DOHH2 (cell line): ENCODE measurements at regions not wholly inside any gene's neighbourhood (a gene's known extent, or its start where the extent isn't known, plus 50 kb on each side); places are given as distances from the start of the nearest gene placed in this dataset.

Experiments used
- H3F3A ChIP-seq: fragments of 200-600 bp; sonication (generic), shearing (Covaris generic); 2 replicates; pipeline ENCODE4 v1.6.0; 2016; ENCODE audit warnings: antibody characterized with exemption, mild to moderate bottlenecking; ENCODE audit not compliant: control insufficient read depth, insufficient read depth
- H3K27ac ChIP-seq: fragments of 200-600 bp; sonication (generic); 2 replicates; pipeline ENCODE4 v1.5.1; 2014; ENCODE audit warnings: low read depth, mild to moderate bottlenecking, low read length, moderate library complexity
- H3K27me3 ChIP-seq: fragments of 200-600 bp; sonication (generic); 2 replicates; pipeline ENCODE4 v1.6.1; 2014; ENCODE audit warnings: mild to moderate bottlenecking, low read length, mixed read lengths; ENCODE audit not compliant: control insufficient read depth
- H3K36me3 ChIP-seq: fragments of 200-600 bp; sonication (generic); 2 replicates; pipeline ENCODE4 v1.6.1; 2014; ENCODE audit warnings: mild to moderate bottlenecking, low read length, moderate library complexity, mixed read lengths; ENCODE audit not compliant: control insufficient read depth
- H3K4me1 ChIP-seq: fragments of 200-600 bp; sonication (generic); 2 replicates; pipeline ENCODE4 v1.6.1; 2014; ENCODE audit warnings: mild to moderate bottlenecking, low read length, mixed read lengths; ENCODE audit not compliant: control insufficient read depth
- H3K4me2 ChIP-seq: fragments of 200-600 bp; sonication (generic); 2 replicates; pipeline ENCODE4 v1.6.0; 2014; ENCODE audit warnings: mild to moderate bottlenecking, low read length, moderate library complexity
- H3K4me3 ChIP-seq: fragments of 200-600 bp; sonication (generic); 2 replicates; pipeline ENCODE4 v1.5.1; 2014; ENCODE audit warnings: mild to moderate bottlenecking, low read length, mixed read lengths
- H3K79me2 ChIP-seq: fragments of 200-600 bp; sonication (generic); 2 replicates; pipeline ENCODE4 v1.6.1; 2014; ENCODE audit warnings: mild to moderate bottlenecking, low read length, mixed read lengths; ENCODE audit not compliant: control insufficient read depth
- H3K9me2 ChIP-seq: fragments of 200-600 bp; sonication (generic); replicated peaks from 2 replicates; pipeline ENCODE4 v1.6.1; 2014; ENCODE audit warnings: mild to moderate bottlenecking, low read length, mixed read lengths; ENCODE audit not compliant: control insufficient read depth
- H3K9me3 ChIP-seq: fragments of 200-600 bp; sonication (generic); 2 replicates; pipeline ENCODE4 v1.6.1; 2014; ENCODE audit warnings: antibody characterized with exemption, low read length, mixed read lengths; ENCODE audit not compliant: control insufficient read depth, insufficient read depth
- H4K20me1 ChIP-seq: fragments of 200-600 bp; sonication (generic); 2 replicates; pipeline ENCODE4 v1.6.0; 2014; ENCODE audit warnings: low read depth, mild to moderate bottlenecking, antibody characterized with exemption, low read length, moderate library complexity; ENCODE audit not compliant: control insufficient read depth, insufficient read depth
- CTCF ChIP-seq: fragments of 200-600 bp; sonication (generic); IDR thresholded peaks from one replicate; pipeline ENCODE4 v1.5.1; 2014; ENCODE audit warnings: antibody characterized with exemption, mild to moderate bottlenecking, low read depth, low read length; ENCODE audit not compliant: poor library complexity, severe bottlenecking
- EZH2phosphoT487 ChIP-seq: fragments of 200-600 bp; sonication (generic); IDR thresholded peaks from 2 replicates; pipeline ENCODE4 v1.6.1; 2017; ENCODE audit warnings: borderline replicate concordance, mild to moderate bottlenecking, antibody characterized with exemption, low read length, moderate library complexity, mixed read lengths

GRCh38 chr10:118239236-118239630, 102.9 kb downstream of the FAM204A start:
- Histone ChIP-seq H3K9me3 (no peaks in the 10 kb centered on the region), H3K27me3 (peaks cover 3% of the 10 kb centered on the region; the same call in 1 of the 2 replicates), H3K9me2 (no peaks in the 10 kb centered on the region), H3K4me2 (no peak overlapping the region), H3K27ac (no peak overlapping the region), H3K79me2 (no peaks in the 10 kb centered on the region), H3K4me1 (no peaks in the 10 kb centered on the region), H3F3A (no peaks in the 10 kb centered on the region), H3K36me3 (no peaks in the 10 kb centered on the region), H4K20me1 (no peaks in the 10 kb centered on the region; the same call in 1 of the 2 replicates), H3K4me3 (no peak overlapping the region)
- no peak for TF ChIP-seq EZH2phosphoT487
- TF ChIP-seq CTCF: no peak

- H3K27me3 ChIP-seq: peaks cover 3% of the 10 kb centered on the region; the same call in 1 of the 2 replicates
- no peak overlapping the region for H3K4me2 ChIP-seq
- H3K36me3 ChIP-seq: no peaks in the 10 kb centered on the region
- no peaks in the 10 kb centered on the region for H3F3A ChIP-seq
- H4K20me1 ChIP-seq: no peaks in the 10 kb centered on the region; the same call in 1 of the 2 replicates
- H3K27ac ChIP-seq: no peak overlapping the region
- no peaks in the 10 kb centered on the region for H3K9me2 ChIP-seq
- H3K9me3 ChIP-seq: no peaks in the 10 kb centered on the region
- no peak overlapping the region for H3K4me3 ChIP-seq
- H3K79me2 ChIP-seq: no peaks in the 10 kb centered on the region
- H3K4me1 ChIP-seq: no peaks in the 10 kb centered on the region
- TF ChIP-seq CTCF (no peak), EZH2phosphoT487 (no peak)
Measured at GRCh38 chr10:118238573-118239235, 103.4 kb downstream of the FAM204A start.

GRCh38 chr10:118237930-118238329, 104.2 kb downstream of the FAM204A start:
- no peaks in the 10 kb centered on the region for H3K79me2 ChIP-seq
- H3K36me3 ChIP-seq: no peaks in the 10 kb centered on the region
- no peak for TF ChIP-seq EZH2phosphoT487
- no peak for TF ChIP-seq CTCF
- H3K9me3 ChIP-seq: no peaks in the 10 kb centered on the region
- H3K27ac ChIP-seq: no peak overlapping the region
- H3K27me3 ChIP-seq: peaks cover 3% of the 10 kb centered on the region; the same call in 1 of the 2 replicates
- no peaks in the 10 kb centered on the region for H3F3A ChIP-seq
- H4K20me1 ChIP-seq: no peaks in the 10 kb centered on the region; the same call in 1 of the 2 replicates
- no peak overlapping the region for H3K4me2 ChIP-seq
- H3K9me2 ChIP-seq: no peaks in the 10 kb centered on the region
- H3K4me1 ChIP-seq: no peaks in the 10 kb centered on the region
- H3K4me3 ChIP-seq: no peak overlapping the region
